IMR-90 (cell line): ENCODE measurements at regions not wholly inside any gene's neighbourhood (a gene's known extent, or its start where the extent isn't known, plus 50 kb on each side); places are given as distances from the start of the nearest gene placed in this dataset.
A peak's percentile ranks its signal among the peaks of the same experiment; 100 is the strongest.

Experiments used
- ATAC-seq: fragments of 200-7000 bp; cut with Tn5 transposase; 2 replicates; pipeline ENCODE4 v1.9.1; 2020; ENCODE audit warnings: low read depth, mild to moderate bottlenecking, moderate library complexity
- BruUV-seq: library from RNA; stranded (reverse); fragments of 400-500 nt; replicated peaks from 2 replicates; lab custom pipeline; 2021; lab: Mats Ljungman, UMichigan
- CTCF ChIA-PET: fragments of 300-600 bp; formaldehyde crosslinking; extraction: SDS; loops from one replicate; lab custom pipeline; 2021; ENCODE audit warnings: antibody characterized with exemption; lab: Yijun Ruan, JAX
- POLR2A ChIA-PET: fragments of 300-600 bp; sonication (Branson Sonifier 250); formaldehyde crosslinking; loops from one replicate; lab custom pipeline; 2022; ENCODE audit warnings: antibody characterized with exemption; ENCODE audit not compliant: unreplicated experiment; lab: Charles Lee
- DNase-seq: peaks from one replicate; pipeline ENCODE4 v3.0.0; 2013
- H2AFZ ChIP-seq: replicated peaks from 2 replicates; pipeline ENCODE3; 2013; ENCODE audit warnings: low read length, mild to moderate bottlenecking; ENCODE audit not compliant: poor library complexity
- H2AK5ac ChIP-seq: 2 replicates; pipeline ENCODE4 v1.6.1; 2013; ENCODE audit warnings: low read depth, low read length, inconsistent platforms
- H2AK9ac ChIP-seq: replicated peaks from 2 replicates; pipeline ENCODE3; 2013; ENCODE audit warnings: mild to moderate bottlenecking, low read depth, low read length, moderate library complexity; ENCODE audit not compliant: poor library complexity
- H2BK120ac ChIP-seq: 2 replicates; pipeline ENCODE4 v1.6.1; 2013; ENCODE audit warnings: low read depth, low read length, inconsistent platforms
- H2BK15ac ChIP-seq: 3 replicates; pipeline ENCODE4 v1.6.1; 2013; ENCODE audit warnings: low read depth, low read length, inconsistent platforms
- H2BK20ac ChIP-seq: 2 replicates; pipeline ENCODE4 v1.6.1; 2013; ENCODE audit warnings: low read depth, mild to moderate bottlenecking, inconsistent platforms, low read length, moderate library complexity
- H2BK5ac ChIP-seq: 2 replicates; pipeline ENCODE4 v1.6.1; 2013; ENCODE audit warnings: mild to moderate bottlenecking, low read depth, low read length, inconsistent platforms; ENCODE audit not compliant: poor library complexity, severe bottlenecking
- H3K14ac ChIP-seq: replicated peaks from 2 replicates; pipeline ENCODE4 v1.6.1; 2013; ENCODE audit warnings: low read depth, low read length, inconsistent platforms
- H3K18ac ChIP-seq: 2 replicates; pipeline ENCODE4 v1.6.1; 2013; ENCODE audit warnings: low read depth, low read length, control low read depth
- H3K23ac ChIP-seq: 2 replicates; pipeline ENCODE4 v1.6.1; 2013; ENCODE audit warnings: low read depth, low read length, inconsistent platforms
- H3K27ac ChIP-seq: 2 replicates; pipeline ENCODE4 v1.5.1; 2013; ENCODE audit warnings: mild to moderate bottlenecking, control low read depth, low read length; ENCODE audit not compliant: insufficient read depth
- H3K27me3 ChIP-seq: 2 replicates; pipeline ENCODE4 v1.6.1; 2013; ENCODE audit warnings: low read length; ENCODE audit not compliant: control insufficient read depth, insufficient read depth
- H3K36me3 ChIP-seq: 2 replicates; pipeline ENCODE4 v1.6.1; 2013; ENCODE audit warnings: low read length, mixed read lengths; ENCODE audit not compliant: control insufficient read depth, insufficient read depth
- H3K4ac ChIP-seq: 2 replicates; pipeline ENCODE4 v1.6.1; 2013; ENCODE audit warnings: low read depth, low read length, inconsistent platforms
- H3K4me1 ChIP-seq: 2 replicates; pipeline ENCODE4 v1.6.1; 2013; ENCODE audit warnings: low read length, mixed read lengths; ENCODE audit not compliant: control insufficient read depth, insufficient read depth
- H3K4me2 ChIP-seq: 2 replicates; pipeline ENCODE4 v1.6.1; 2013; ENCODE audit warnings: low read depth, mild to moderate bottlenecking, control low read depth, low read length, moderate library complexity
- H3K4me3 ChIP-seq: 2 replicates; pipeline ENCODE4 v1.5.1; 2013; ENCODE audit warnings: low read depth, mild to moderate bottlenecking, control low read depth, low read length, moderate library complexity; ENCODE audit not compliant: insufficient read depth
- H3K56ac ChIP-seq: 2 replicates; pipeline ENCODE4 v1.6.1; 2013; ENCODE audit warnings: low read length, inconsistent platforms; ENCODE audit not compliant: insufficient read depth; ENCODE audit errors: extremely low read depth
- H3K79me1 ChIP-seq, 2 experiments: 2 replicates each; pipeline ENCODE4 v1.6.1; 2013; ENCODE audit warnings: low read length in 2 of 2, inconsistent platforms in 1 of 2, low read depth in 1 of 2
- H3K9ac ChIP-seq: 2 replicates; pipeline ENCODE4 v1.6.1; 2013; ENCODE audit warnings: low read depth, low read length, control low read depth
- H3K9me1 ChIP-seq: 2 replicates; pipeline ENCODE4 v1.6.1; 2013; ENCODE audit warnings: low read length, inconsistent platforms; ENCODE audit not compliant: insufficient read depth
- H3K9me3 ChIP-seq: 2 replicates; pipeline ENCODE4 v1.6.1; 2013; ENCODE audit warnings: low read length; ENCODE audit not compliant: control insufficient read depth, insufficient read depth
- H4K20me1 ChIP-seq: 2 replicates; pipeline ENCODE4 v1.6.1; 2013; ENCODE audit warnings: low read length, inconsistent platforms; ENCODE audit not compliant: insufficient read depth
- H4K5ac ChIP-seq: 2 replicates; pipeline ENCODE4 v1.6.1; 2013; ENCODE audit warnings: mild to moderate bottlenecking, low read depth, low read length, control low read depth
- H4K8ac ChIP-seq, 2 experiments: 2 replicates each; pipeline ENCODE4 v1.6.1; 2013; ENCODE audit warnings: low read depth in 2 of 2, low read length in 2 of 2, control low read depth in 1 of 2, inconsistent platforms in 1 of 2
- H4K91ac ChIP-seq: 2 replicates; pipeline ENCODE4 v1.6.1; 2013; ENCODE audit warnings: low read depth, low read length, inconsistent platforms; ENCODE audit not compliant: insufficient read depth
- BHLHE40 ChIP-seq: fragments of 150-350 bp; IDR thresholded peaks from 2 replicates; pipeline ENCODE4 v1.6.1; 2016; ENCODE audit warnings: mild to moderate bottlenecking, low read depth, low read length
- CEBPB ChIP-seq: IDR thresholded peaks from 2 replicates; pipeline ENCODE4 v1.6.1; 2012; ENCODE audit warnings: low read depth, low read length, improper control_type of control experiment
- CHD1 ChIP-seq: IDR thresholded peaks from 2 replicates; pipeline ENCODE4 v1.6.1; 2012; ENCODE audit warnings: low read depth, low read length, improper control_type of control experiment
- FOS ChIP-seq: fragments of 150-350 bp; IDR thresholded peaks from 2 replicates; pipeline ENCODE4 v1.6.1; 2016; ENCODE audit warnings: low read depth, low read length
- MAFK ChIP-seq: IDR thresholded peaks from 2 replicates; pipeline ENCODE4 v1.6.1; 2012; ENCODE audit warnings: low read depth, low read length, improper control_type of control experiment
- MAZ ChIP-seq: IDR thresholded peaks from 2 replicates; pipeline ENCODE4 v1.6.1; 2012; ENCODE audit warnings: low read depth, mild to moderate bottlenecking, low read length, improper control_type of control experiment, moderate library complexity, borderline replicate concordance
- MXI1 ChIP-seq: IDR thresholded peaks from 2 replicates; pipeline ENCODE4 v1.6.1; 2012; ENCODE audit warnings: low read depth, mild to moderate bottlenecking, low read length, moderate library complexity, borderline replicate concordance
- NFE2L2 ChIP-seq: fragments of 150-350 bp; IDR thresholded peaks from 2 replicates; pipeline ENCODE4 v1.6.1; 2016; ENCODE audit warnings: low read depth, mild to moderate bottlenecking, low read length
- POLR2A ChIP-seq: IDR thresholded peaks from 2 replicates; pipeline ENCODE4 v1.6.1; 2012; ENCODE audit warnings: mild to moderate bottlenecking, low read depth, low read length
- RAD21 ChIP-seq: IDR thresholded peaks from 2 replicates; pipeline ENCODE4 v1.6.1; 2012; ENCODE audit warnings: low read length, improper control_type of control experiment
- RCOR1 ChIP-seq: IDR thresholded peaks from 2 replicates; pipeline ENCODE4 v1.6.1; 2012; ENCODE audit warnings: mild to moderate bottlenecking, low read length, improper control_type of control experiment; ENCODE audit not compliant: insufficient replicate concordance
- RFX5 ChIP-seq: IDR thresholded peaks from 2 replicates; pipeline ENCODE4 v1.8.0; 2012; ENCODE audit warnings: low read depth, mild to moderate bottlenecking, low read length, moderate library complexity
- SMC3 ChIP-seq: fragments of 150-350 bp; IDR thresholded peaks from 2 replicates; pipeline ENCODE4 v1.6.1; 2016; ENCODE audit warnings: low read depth, mild to moderate bottlenecking, antibody characterized with exemption, low read length, moderate library complexity
- WGBS, 2 experiments: methylation state at CpG; one replicate each; pipeline versions ENCODE4 v1.1.5 to v1.1.7; 2013; ENCODE audit warnings: missing lambda C conversion rate in 2 of 2; ENCODE audit not compliant: insufficient read length in 1 of 2; ENCODE audit errors: extremely low coverage in 2 of 2; 5-methylcytosine and 5-hydroxymethylcytosine counted together
- dilution Hi-C: fragments of 300-500 bp; cut with HindIII; formaldehyde crosslinking; loops from one replicate; pipeline ENCODE4 v1.14.3; 2018; ENCODE audit warnings: low sequenced_read_pairs; ENCODE audit not compliant: unreplicated experiment
- in situ Hi-C: fragments of 300-500 bp; cut with MboI; formaldehyde crosslinking; loops from 3 replicates; pipeline ENCODE4 v1.14.3; 2019; ENCODE audit warnings: low sequenced_read_pairs, inconsistent platforms, mixed read lengths
- intact Hi-C: fragments of 100-400 bp; cut with micrococcal nuclease; formaldehyde crosslinking; loops from 2 replicates; pipeline ENCODE4 v1.10.0; 2022
- TF ChIP-seq, protein P1 (sequence below): fragments of 150-350 bp; IDR thresholded peaks from 2 replicates; pipeline ENCODE4 v1.6.1; 2017; ENCODE audit warnings: mild to moderate bottlenecking, antibody characterized with exemption, low read length, low read depth
- TF ChIP-seq, protein P2 (sequence below): fragments of 150-350 bp; IDR thresholded peaks from 2 replicates; pipeline ENCODE4 v1.6.1; 2016; ENCODE audit warnings: low read depth, mild to moderate bottlenecking, low read length, moderate library complexity, borderline replicate concordance

DNA sequence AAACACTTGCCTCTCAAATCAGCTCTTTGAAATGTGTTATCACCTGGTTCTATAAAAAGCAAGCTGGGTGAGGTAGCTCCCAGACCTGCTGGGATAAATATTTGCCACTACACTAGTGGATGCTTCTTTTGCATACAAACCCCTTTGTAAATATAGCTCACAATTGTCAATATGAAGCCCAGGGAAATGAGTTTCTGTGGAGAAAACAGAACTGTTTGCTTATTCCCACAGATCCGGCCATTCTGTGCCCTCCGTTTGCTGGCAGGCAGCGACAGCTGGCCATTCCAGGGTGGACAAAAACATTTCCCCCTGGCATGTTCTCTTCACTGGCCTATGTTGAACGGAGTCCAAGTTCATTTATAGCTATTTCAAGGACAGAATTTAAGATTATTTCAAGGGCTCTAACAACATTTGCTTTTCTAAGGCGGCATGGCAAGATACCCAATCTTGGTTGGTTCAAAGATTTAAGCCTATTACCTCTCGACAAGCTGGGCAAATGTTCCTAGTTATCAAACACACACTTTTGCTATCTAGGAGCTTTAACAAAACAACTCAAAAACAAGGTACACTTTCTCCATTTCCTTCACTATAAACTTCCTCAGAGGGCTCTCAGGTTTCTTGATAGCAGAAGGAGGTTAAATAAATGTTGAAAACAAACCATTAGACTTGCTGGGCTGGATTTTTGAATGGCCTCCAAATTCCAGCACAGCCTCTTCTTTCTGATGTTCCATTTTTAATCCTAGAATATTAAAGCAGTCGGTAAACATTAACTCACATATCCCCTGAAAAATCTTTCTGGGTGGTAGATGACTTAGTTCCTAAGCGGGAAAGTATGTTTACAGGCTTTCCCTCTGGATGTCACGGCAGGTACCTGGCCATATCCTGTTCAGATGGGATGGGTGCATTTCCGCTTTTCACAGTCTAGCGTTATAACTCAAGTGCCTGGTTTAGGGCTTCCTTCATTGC is 332.3 kb downstream of the PLK2 start:
- no peak overlapping the region for H2AK5ac ChIP-seq
- no peak overlapping the region for H4K91ac ChIP-seq
- no peak overlapping the region for H2BK120ac ChIP-seq
- no peak overlapping the region for H2BK5ac ChIP-seq
- H3K9me3 ChIP-seq = no peaks in the 10 kb centered on the region
- H2BK20ac ChIP-seq = no peak overlapping the region
- H2BK15ac ChIP-seq = no peak overlapping the region
- no peaks in the 10 kb centered on the region; the same call in 1 of the 2 replicates for H3K4me1 ChIP-seq
- 87% methylated on average over 6 of the region's 11 CpGs; no CpG with 5 or more reads in 1 of the 2 experiments for WGBS, 2 experiments
- dilution Hi-C loops = no loop called here
- H3K9ac ChIP-seq = no peak overlapping the region
- no peak overlapping the region for H3K23ac ChIP-seq
- H3K36me3 ChIP-seq = no peaks in the 10 kb centered on the region
- no peaks in the 10 kb centered on the region for H4K20me1 ChIP-seq
- CTCF ChIA-PET = interaction anchor here (0.7 kb wide), 1 partner anchor 9 kb away, joined by 5 read pairs; no protein-coding TSS in a partner anchor
- in situ Hi-C loops = no loop called here
- H2AFZ ChIP-seq = no peak overlapping the region
- H2AK9ac ChIP-seq = no peak overlapping the region
- no peaks in the 10 kb centered on the region for H3K27me3 ChIP-seq
- no peak overlapping the region for H4K8ac ChIP-seq
- no TSS peak for BruUV-seq
- no peak overlapping the region for H3K18ac ChIP-seq
- no peak overlapping the region for H3K56ac ChIP-seq
- no peak overlapping the region for H3K14ac ChIP-seq
- no peak overlapping the region for H3K27ac ChIP-seq
- no peaks in the 10 kb centered on the region; the same call in 1 of the 2 replicates for H3K9me1 ChIP-seq
- H4K5ac ChIP-seq = no peak overlapping the region
- no peaks in the 10 kb centered on the region for H3K79me1 ChIP-seq
- no peak overlapping the region for H3K4me3 ChIP-seq
- POLR2A ChIA-PET = no interaction called here
- DNase-seq = peak; percentile 20
- ATAC-seq = no peak
- H3K4me2 ChIP-seq = no peak overlapping the region
- intact Hi-C loops = no loop called here
- H3K4ac ChIP-seq = no peak overlapping the region
- TF ChIP-seq CEBPB (no peak), POLR2A (no peak), RFX5 (no peak), MAZ (no peak), RAD21 (no peak), CHD1 (no peak), MAFK (no peak), RCOR1 (no peak), NFE2L2 (no peak), SMC3 (no peak), MXI1 (no peak), FOS (no peak), BHLHE40 (no peak)
- TF ChIP-seq, protein P1, sequence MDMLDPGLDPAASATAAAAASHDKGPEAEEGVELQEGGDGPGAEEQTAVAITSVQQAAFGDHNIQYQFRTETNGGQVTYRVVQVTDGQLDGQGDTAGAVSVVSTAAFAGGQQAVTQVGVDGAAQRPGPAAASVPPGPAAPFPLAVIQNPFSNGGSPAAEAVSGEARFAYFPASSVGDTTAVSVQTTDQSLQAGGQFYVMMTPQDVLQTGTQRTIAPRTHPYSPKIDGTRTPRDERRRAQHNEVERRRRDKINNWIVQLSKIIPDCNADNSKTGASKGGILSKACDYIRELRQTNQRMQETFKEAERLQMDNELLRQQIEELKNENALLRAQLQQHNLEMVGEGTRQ = no peak
- TF ChIP-seq, protein P2, sequence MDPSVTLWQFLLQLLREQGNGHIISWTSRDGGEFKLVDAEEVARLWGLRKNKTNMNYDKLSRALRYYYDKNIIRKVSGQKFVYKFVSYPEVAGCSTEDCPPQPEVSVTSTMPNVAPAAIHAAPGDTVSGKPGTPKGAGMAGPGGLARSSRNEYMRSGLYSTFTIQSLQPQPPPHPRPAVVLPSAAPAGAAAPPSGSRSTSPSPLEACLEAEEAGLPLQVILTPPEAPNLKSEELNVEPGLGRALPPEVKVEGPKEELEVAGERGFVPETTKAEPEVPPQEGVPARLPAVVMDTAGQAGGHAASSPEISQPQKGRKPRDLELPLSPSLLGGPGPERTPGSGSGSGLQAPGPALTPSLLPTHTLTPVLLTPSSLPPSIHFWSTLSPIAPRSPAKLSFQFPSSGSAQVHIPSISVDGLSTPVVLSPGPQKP = no peak
